GM18867 (cell line): ENCODE measurements at regions not wholly inside any gene's neighbourhood (a gene's known extent, or its start where the extent isn't known, plus 50 kb on each side); places are given as distances from the start of the nearest gene placed in this dataset.

Experiments
- ATAC-seq: cut with Tn5 transposase; IDR thresholded peaks from one replicate; pipeline ENCODE4 v1.9.1; 2021; ENCODE audit warnings: mild to moderate bottlenecking, moderate library complexity; ENCODE audit not compliant: unreplicated experiment

- no peak for ATAC-seq
Observed at GRCh38 chr6:92184933-92185332, 1234.4 kb downstream of the EPHA7 start.

GRCh38 chr6:92181347-92181746, 1238.0 kb downstream of the EPHA7 start:
- no peak for ATAC-seq

- ATAC-seq = no peak
Observed at GRCh38 chr6:92180090-92180489, 1239.3 kb downstream of the EPHA7 start.

DNA sequence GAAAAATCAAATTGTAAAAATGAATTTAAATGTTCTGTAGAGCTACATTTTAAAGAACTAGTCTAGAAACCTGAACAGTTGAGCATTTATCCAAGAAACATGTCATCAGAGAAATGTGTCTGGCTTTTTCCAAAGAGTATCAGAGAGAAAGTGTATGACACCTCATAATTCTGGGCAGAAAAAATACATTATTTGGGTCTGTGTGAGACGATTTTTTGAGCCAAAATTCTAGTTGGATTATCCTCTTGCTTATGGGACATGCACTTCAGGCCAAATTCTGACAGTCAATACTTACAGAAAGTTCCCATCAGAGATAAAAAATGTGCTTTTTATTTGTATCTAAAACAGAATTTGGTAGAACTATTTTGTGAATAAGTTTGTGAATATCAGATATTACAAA, 1242.7 kb downstream of the EPHA7 start:
- no peak for ATAC-seq

- no peak for ATAC-seq
Observed at GRCh38 chr6:92174398-92175073, 1244.8 kb downstream of the EPHA7 start.

GRCh38 chr6:92169506-92169905, 1249.9 kb downstream of the EPHA7 start:
- ATAC-seq = no peak

GRCh38 chr6:92166666-92167065, 1252.7 kb downstream of the EPHA7 start:
- ATAC-seq = no peak

DNA sequence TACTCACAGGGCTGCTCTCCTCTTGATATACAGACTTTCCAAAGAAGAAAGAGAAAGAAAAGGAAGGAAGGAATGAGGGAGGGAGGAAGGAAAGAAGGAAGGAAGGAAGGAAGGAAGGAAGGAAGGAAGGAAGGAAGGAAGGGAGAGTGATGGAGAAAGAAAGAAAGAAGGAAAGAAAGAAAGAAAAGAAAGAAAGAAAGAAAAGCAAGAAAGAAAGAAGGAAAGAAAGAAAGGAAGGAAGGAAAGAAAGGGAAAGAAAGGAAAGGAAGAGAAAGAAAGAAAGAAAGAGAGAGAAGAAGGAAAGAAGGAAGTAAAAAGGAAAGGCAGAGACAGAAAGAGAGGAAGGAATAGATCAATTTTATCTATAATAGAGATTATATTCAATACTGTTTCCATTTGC, 1257.4 kb downstream of the EPHA7 start:
- ATAC-seq = no peak

DNA sequence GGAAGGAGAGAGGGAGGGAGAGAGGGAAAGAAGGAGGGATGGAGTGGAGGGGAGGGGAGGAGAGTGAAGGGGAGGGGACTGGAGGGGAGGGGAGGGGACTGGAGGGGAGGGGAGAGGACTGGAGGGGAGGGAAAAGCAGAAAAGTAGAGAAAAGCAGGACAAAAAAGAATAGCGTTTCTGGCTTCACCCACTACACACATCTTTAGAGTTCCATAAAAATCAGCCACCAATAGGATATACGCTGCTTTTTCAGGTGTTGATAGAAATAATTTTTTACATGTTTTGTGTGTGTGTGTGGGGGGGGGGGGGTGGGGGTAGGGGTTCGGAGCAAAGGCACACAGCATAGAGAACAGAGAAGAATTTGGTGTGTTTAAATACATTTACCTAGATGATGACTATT, 1259.1 kb downstream of the EPHA7 start:
- no peak for ATAC-seq

- ATAC-seq = no peak
Observed at GRCh38 chr6:92159046-92159445, 1260.3 kb downstream of the EPHA7 start.

- ATAC-seq = no peak
Observed at GRCh38 chr6:92150553-92150952, 1268.8 kb downstream of the EPHA7 start.

GRCh38 chr6:92147246-92147645, 1272.1 kb downstream of the EPHA7 start:
- ATAC-seq = no peak

- ATAC-seq = no peak
Observed at GRCh38 chr6:92139601-92140000, 1279.8 kb downstream of the EPHA7 start.

DNA sequence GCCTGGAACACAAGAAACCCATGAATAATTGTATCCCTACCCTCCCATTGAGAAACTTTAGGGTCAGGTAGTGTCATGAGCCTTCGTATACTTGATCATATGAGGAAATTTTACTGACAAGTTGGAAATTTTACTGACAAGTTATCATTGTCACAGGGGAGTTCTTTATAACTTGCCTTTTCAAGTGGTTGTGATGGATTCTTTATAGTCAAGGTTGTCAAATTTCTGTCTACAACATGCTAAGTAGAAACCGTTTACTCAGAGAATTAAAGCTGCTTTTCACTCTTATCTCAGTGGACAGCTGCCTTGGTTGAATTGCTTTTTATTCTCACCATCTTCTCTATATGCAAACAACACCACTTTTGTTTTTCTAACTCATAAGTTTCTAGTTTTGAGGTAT, 1286.4 kb downstream of the EPHA7 start:
- ATAC-seq = no peak

DNA sequence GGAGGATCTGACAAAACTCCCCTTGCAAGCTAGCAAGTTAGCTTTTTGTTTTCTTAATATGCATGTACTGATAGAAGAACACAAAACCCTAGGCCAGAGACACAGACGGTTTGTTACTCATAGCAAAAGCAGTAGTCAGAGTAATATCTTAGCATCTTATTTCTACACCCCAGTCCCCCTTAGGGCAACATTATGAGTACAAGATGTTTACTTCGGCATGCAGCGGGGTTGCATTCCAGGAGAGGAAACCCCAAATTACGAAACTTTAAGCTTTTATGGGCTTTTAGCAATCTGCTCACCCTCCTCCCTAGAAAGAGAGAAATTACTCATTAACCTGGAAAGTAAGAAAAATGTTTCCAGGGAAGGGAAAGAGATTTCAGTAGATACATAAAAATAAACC, 1286.9 kb downstream of the EPHA7 start:
- no peak for ATAC-seq

DNA sequence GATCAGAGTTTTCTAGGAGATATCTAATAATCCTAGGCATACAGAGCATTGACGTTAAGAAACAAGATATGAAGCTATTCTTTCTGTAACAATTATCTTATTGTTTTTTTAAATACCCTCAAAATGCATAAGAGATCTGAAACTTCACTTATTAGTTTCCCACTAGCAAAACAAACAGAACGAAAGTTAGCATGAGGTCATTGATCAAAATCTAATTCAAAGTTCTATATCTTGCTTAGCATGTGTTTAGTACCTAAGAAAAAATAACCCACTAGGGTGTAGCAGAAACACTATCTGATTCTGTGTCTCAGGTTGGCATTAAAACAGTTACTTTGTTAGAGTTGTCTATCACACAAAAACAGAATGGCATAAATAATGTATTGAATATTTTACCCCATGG, 1288.4 kb downstream of the EPHA7 start:
- ATAC-seq = no peak

DNA sequence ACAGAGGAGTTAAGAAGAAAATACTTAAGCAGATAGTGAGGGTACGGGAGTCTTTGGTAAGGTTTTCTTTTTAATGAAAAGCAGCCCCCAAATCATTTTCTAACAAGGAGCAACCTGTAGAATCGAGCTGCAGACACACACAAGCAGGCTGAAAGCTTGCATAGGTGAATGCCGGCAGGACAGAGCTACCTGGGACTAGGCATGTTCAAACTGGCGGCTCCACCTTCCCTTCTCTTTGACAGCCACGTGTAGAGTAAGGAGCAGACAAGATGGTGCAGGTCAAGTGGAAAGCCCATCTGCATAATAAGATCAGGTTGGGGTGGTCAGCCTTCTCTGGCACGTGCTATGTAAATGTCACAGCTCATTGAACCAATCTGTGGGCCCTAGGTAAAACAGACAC, 1292.4 kb downstream of the EPHA7 start:
- no peak for ATAC-seq

DNA sequence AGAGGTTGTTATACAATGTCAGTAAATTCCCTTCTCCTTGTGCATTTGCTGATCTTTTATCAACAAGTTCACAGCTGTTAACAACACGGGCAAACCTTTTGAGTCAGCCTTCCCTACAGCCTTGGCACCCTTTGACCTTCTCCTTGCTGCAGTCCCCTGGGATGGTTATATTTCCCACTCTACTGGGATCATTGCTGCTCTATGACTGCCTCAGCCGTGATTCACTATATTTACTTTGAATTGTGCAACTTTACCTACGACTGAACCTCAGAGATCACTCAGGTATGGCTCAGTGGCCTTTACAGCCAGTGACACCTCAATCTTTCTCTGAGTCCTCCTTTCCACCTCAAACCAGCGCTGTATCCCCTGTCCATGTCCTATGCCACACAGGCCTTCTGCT, 1293.3 kb downstream of the EPHA7 start:
- ATAC-seq = no peak

- ATAC-seq = no peak
Observed at GRCh38 chr6:92125681-92126080, 1293.7 kb downstream of the EPHA7 start.

DNA sequence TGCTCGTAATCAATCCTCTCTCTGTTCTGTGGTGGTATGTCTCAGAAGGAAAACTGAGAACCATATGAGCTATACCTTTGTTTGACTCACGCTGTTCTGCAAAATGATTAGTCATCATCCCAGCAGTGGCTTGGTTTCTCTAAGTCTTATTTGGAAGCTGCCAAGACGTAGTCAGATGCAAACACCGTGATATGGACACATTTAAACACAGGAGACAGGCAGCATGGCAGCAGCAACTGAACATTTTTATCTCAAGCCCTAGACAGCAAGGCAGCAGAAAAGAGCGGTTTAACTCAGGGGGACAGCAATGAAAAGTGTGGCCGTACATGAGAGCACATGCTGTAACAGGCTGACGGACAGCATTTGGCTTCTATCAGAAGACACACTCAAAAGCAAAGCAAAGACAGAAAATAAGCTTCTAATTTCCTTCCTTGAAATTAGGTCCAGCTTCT, 1295.1 kb downstream of the EPHA7 start:
- no peak for ATAC-seq

DNA sequence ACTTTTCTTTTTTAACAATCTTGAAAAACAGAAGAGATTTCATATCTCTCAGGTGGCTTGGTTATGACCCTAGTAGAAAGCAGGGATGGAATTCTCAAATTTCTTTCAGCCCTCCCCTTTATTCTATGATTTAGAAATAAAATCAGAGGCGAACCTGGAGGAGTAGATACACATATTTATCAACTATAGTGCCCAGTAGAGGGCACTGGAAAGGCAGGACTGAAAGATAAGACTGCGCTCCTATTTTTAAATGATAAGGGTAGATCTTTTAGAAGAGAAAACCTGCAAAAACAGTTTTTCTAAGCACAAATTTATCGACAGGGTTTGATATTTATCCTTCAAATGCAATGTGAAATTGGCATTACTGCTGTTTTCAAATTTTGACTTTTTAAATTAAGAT, 1296.6 kb downstream of the EPHA7 start:
- no peak for ATAC-seq

GRCh38 chr6:92121228-92121627, 1298.1 kb downstream of the EPHA7 start:
- ATAC-seq = no peak

DNA sequence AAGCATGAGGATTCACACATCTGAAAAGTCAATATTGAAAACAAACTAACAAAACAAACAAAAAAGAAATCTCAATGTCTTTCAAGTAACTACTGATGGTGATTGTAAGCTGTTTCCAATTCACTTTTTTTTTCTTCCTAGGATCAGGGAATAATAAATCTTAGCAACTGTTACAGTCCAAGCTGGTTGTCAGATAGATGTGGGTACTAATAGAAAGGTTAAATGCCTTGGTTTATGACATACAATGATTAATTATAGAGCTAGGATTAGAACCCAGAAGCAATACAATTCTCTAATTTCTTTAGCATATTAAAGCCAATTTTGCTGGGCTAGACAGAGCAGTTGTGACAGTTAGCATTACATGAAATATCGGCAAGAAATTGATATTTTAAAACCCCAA, 1301.6 kb downstream of the EPHA7 start:
- no peak for ATAC-seq
